ENCODE measurements at regions not wholly inside any gene's neighbourhood (a gene's known extent, or its start where the extent isn't known, plus 50 kb on each side); places are given as distances from the start of the nearest gene placed in this dataset.

GRCh38 chr11:112769584-112769983, 191.6 kb upstream of the NCAM1 start:
- H3K27ac ChIP-seq (ENCODE audit: low read depth, low read length): no peak overlapping the region
- H3K9ac ChIP-seq (ENCODE audit: low read length): no peak overlapping the region
- intact Hi-C loops (cut with micrococcal nuclease): no loop called here
- BruUV-seq (replicated peaks): no TSS peak
- RAD21 ChIA-PET (ENCODE audit: low non-redundant PET in 1 of 2, low total read pairs in 2 of 2, uncharacterized antibody in 2 of 2, unreplicated experiment in 2 of 2): no interaction called here
- POLR2A ChIA-PET: no interaction called here
- no peaks in the 10 kb centered on the region for H3K4me1 ChIP-seq (ENCODE audit: control insufficient read depth in 1 of 2, insufficient read depth in 2 of 2, low read length in 2 of 2)
- CTCF ChIA-PET: no interaction called here
- H3K27me3 ChIP-seq (ENCODE audit: insufficient read depth, low read length): peaks cover 12% of the 10 kb centered on the region
- H3K9me3 ChIP-seq (ENCODE audit: control insufficient read depth in 1 of 2, insufficient read depth in 1 of 2, low read depth in 1 of 2, low read length in 2 of 2): no peaks in the 10 kb centered on the region
- no peak overlapping the region for H3K4me2 ChIP-seq (ENCODE audit: low read length)
- no peak for ATAC-seq
- no peaks in the 10 kb centered on the region for H3K36me3 ChIP-seq (ENCODE audit: control insufficient read depth in 1 of 2, insufficient read depth in 2 of 2, low read length in 2 of 2)
- no peak overlapping the region for H2AFZ ChIP-seq (ENCODE audit: low read depth, low read length, poor library complexity, severe bottlenecking)
- no peak for TF ChIP-seq MAX (IDR thresholded peaks at IDR 0.05)
- no peak for TF ChIP-seq POLR2AphosphoS5 (IDR thresholded peaks at IDR 0.05; ENCODE audit: low read depth, low read length)
- no peak for TF ChIP-seq ATF3 (IDR thresholded peaks at IDR 0.05)
- no peak for TF ChIP-seq TCF7L2 (IDR thresholded peaks at IDR 0.05; ENCODE audit: borderline replicate concordance, extremely low read depth, insufficient read depth, insufficient read length)
- TF ChIP-seq CBX3 (IDR thresholded peaks at IDR 0.05; ENCODE audit: low read depth): no peak
- no peak for TF ChIP-seq JUND (IDR thresholded peaks at IDR 0.05)
- no peak for TF ChIP-seq ZFX (IDR thresholded peaks at IDR 0.05)
- no peak for TF ChIP-seq SRF (IDR thresholded peaks at IDR 0.05; ENCODE audit: low read depth)
- TF ChIP-seq CEBPB (IDR thresholded peaks at IDR 0.05; ENCODE audit: low read depth): no peak
- TF ChIP-seq SP1 (IDR thresholded peaks at IDR 0.05; ENCODE audit: low read depth): no peak
- no peak for TF ChIP-seq CTCF (IDR thresholded peaks at IDR 0.05 in 2 of 3, conservative IDR thresholded peaks at IDR 0.05 in 1 of 3; ENCODE audit: borderline replicate concordance in 1 of 3, insufficient read depth in 1 of 3, low read depth in 2 of 3, low read length in 2 of 3)
- TF ChIP-seq ELF1 (IDR thresholded peaks at IDR 0.05; ENCODE audit: borderline replicate concordance, low read depth): no peak
- no peaks in the 10 kb centered on the region for H3K9me2 ChIP-seq (ENCODE audit: insufficient read depth)
- no peaks in the 10 kb centered on the region for H4K20me1 ChIP-seq (ENCODE audit: insufficient read depth)
- no peak overlapping the region for H3K4me3 ChIP-seq (replicated peaks in 1 of 2; ENCODE audit: low read depth in 1 of 2, low read length in 2 of 2)
- no peak for DNase-seq (ENCODE audit: low read depth, low spot score)
- no peaks in the 10 kb centered on the region for H3K79me2 ChIP-seq (ENCODE audit: insufficient read depth, low read length)

All from HCT116 (cell line).